ENCODE measurements at regions not wholly inside any gene's neighbourhood (a gene's known extent, or its start where the extent isn't known, plus 50 kb on each side); places are given as distances from the start of the nearest gene placed in this dataset.

DNA sequence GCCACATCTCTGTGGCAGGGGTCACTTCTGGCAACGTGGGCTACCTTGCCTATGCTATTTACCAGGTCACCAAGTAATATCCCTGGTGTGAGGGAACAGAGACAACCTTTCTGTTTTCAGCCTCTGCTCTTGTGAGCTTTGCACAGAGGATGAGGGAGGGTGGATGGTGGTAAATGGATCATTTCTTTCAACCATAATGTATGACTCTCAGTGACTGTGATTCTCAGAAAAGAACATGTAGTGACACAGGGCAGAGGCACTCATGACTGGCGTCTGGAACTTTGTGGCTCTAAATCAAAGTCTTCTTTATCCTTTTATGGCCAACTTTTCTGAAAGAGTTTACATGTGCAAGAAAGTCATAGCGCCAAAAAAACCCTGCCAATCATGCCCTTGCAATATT, 153.5 kb upstream of the USP24 start:
- no peaks in the 10 kb centered on the region for H3K36me3 ChIP-seq (ENCODE audit: insufficient read depth, low read length)
- H3K79me2 ChIP-seq (ENCODE audit: insufficient read depth, low read length): no peaks in the 10 kb centered on the region
- no peak overlapping the region for H3K4me3 ChIP-seq (ENCODE audit: low read depth, low read length, poor library complexity, severe bottlenecking)
- H2AFZ ChIP-seq (ENCODE audit: low read length): no peak overlapping the region
- no peak overlapping the region for H3K4me2 ChIP-seq (ENCODE audit: low read length)
- no peaks in the 10 kb centered on the region for H3K4me1 ChIP-seq (ENCODE audit: insufficient read depth, low read length, severe bottlenecking)
- no peaks in the 10 kb centered on the region for H3K9me3 ChIP-seq (ENCODE audit: low read length)
- H3K27me3 ChIP-seq (ENCODE audit: insufficient read depth, low read length): no peaks in the 10 kb centered on the region
- no peak overlapping the region for H3K9ac ChIP-seq (ENCODE audit: low read length)
- TF ChIP-seq EZH2 (IDR thresholded peaks at IDR 0.05; ENCODE audit: borderline replicate concordance, low read length): no peak
- TF ChIP-seq, protein P1, sequence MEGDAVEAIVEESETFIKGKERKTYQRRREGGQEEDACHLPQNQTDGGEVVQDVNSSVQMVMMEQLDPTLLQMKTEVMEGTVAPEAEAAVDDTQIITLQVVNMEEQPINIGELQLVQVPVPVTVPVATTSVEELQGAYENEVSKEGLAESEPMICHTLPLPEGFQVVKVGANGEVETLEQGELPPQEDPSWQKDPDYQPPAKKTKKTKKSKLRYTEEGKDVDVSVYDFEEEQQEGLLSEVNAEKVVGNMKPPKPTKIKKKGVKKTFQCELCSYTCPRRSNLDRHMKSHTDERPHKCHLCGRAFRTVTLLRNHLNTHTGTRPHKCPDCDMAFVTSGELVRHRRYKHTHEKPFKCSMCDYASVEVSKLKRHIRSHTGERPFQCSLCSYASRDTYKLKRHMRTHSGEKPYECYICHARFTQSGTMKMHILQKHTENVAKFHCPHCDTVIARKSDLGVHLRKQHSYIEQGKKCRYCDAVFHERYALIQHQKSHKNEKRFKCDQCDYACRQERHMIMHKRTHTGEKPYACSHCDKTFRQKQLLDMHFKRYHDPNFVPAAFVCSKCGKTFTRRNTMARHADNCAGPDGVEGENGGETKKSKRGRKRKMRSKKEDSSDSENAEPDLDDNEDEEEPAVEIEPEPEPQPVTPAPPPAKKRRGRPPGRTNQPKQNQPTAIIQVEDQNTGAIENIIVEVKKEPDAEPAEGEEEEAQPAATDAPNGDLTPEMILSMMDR (IDR thresholded peaks at IDR 0.05; ENCODE audit: low read length): no peak
- H3F3A ChIP-seq (ENCODE audit: insufficient read depth, low read length): no peaks in the 10 kb centered on the region
- no peak overlapping the region for H3K27ac ChIP-seq (ENCODE audit: low read depth, low read length, poor library complexity, severe bottlenecking)
- no peaks in the 10 kb centered on the region for H3K9me2 ChIP-seq (ENCODE audit: low read depth, low read length)
- no peaks in the 10 kb centered on the region for H4K20me1 ChIP-seq (ENCODE audit: insufficient read depth, low read length)

DNA sequence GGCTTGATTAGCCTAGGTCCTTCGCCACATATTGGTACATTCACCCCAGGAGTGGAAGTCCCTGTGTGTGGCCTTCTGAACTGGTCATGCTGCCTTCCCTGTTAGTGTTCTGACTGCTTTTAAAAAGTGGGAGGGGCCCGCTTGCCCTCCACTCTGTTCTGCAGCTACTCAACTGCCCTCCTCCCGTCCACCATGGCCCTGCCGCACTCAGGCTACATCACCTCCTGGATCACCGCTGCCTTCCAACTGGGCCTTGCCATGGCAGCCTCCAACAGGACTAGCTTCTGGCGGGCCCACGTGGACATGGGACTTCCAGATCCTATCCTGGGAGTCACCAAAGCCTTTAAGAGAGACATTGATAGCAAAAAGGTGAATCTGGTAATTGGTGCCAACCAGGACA, 152.1 kb upstream of the USP24 start:
- no peak overlapping the region for H3K9ac ChIP-seq (ENCODE audit: low read length)

DNA sequence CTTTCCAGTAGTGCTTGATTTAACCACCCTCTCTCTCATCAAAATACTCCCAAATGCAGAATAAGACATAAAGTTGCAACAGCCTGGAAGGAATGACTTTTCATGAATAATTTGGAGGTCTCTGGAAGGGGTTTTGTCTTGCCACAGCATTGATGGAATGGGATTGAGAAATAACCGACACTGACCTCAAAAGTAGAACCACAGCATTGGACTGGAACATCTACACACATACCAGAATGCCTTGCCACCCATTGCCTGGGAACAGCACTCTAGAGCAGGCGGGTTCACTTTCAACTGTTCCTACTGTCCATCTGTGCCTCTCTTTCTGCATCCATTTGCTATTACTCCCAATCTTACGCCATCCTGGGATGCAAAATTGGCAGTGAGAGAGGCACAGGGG, 149.1 kb upstream of the USP24 start:
- no peak overlapping the region for H3K4me2 ChIP-seq (ENCODE audit: low read length)
- H3K79me2 ChIP-seq (ENCODE audit: insufficient read depth, low read length): no peaks in the 10 kb centered on the region
- H3K36me3 ChIP-seq (ENCODE audit: insufficient read depth, low read length): no peaks in the 10 kb centered on the region
- H3F3A ChIP-seq (ENCODE audit: insufficient read depth, low read length): no peaks in the 10 kb centered on the region
- H3K9ac ChIP-seq (ENCODE audit: low read length): no peak overlapping the region
- no peaks in the 10 kb centered on the region for H3K9me2 ChIP-seq (ENCODE audit: low read depth, low read length)
- H3K9me3 ChIP-seq (ENCODE audit: low read length): no peaks in the 10 kb centered on the region
- TF ChIP-seq, protein P1 (IDR thresholded peaks at IDR 0.05; ENCODE audit: low read length): no peak
- no peak for TF ChIP-seq EZH2 (IDR thresholded peaks at IDR 0.05; ENCODE audit: borderline replicate concordance, low read length)
- no peak overlapping the region for H2AFZ ChIP-seq (ENCODE audit: low read length)
- no peak overlapping the region for H3K27ac ChIP-seq (ENCODE audit: low read depth, low read length, poor library complexity, severe bottlenecking)
- H3K4me1 ChIP-seq (ENCODE audit: insufficient read depth, low read length, severe bottlenecking): no peaks in the 10 kb centered on the region
- no peaks in the 10 kb centered on the region for H3K27me3 ChIP-seq (ENCODE audit: insufficient read depth, low read length)
- H3K4me3 ChIP-seq (ENCODE audit: low read depth, low read length, poor library complexity, severe bottlenecking): no peak overlapping the region
- H4K20me1 ChIP-seq (ENCODE audit: insufficient read depth, low read length): no peaks in the 10 kb centered on the region

More for the DNA sequence above, 152.1 kb upstream of the USP24 start:
- Histone ChIP-seq H3K9me2 (ENCODE audit: low read depth, low read length) (no peaks in the 10 kb centered on the region), H2AFZ (ENCODE audit: low read length) (no peak overlapping the region), H3K27ac (ENCODE audit: low read depth, low read length, poor library complexity, severe bottlenecking) (no peak overlapping the region), H3K4me2 (ENCODE audit: low read length) (no peak overlapping the region), H3K9me3 (ENCODE audit: low read length) (no peaks in the 10 kb centered on the region), H3K4me1 (ENCODE audit: insufficient read depth, low read length, severe bottlenecking) (no peaks in the 10 kb centered on the region), H3K4me3 (ENCODE audit: low read depth, low read length, poor library complexity, severe bottlenecking) (no peak overlapping the region), H3K79me2 (ENCODE audit: insufficient read depth, low read length) (no peaks in the 10 kb centered on the region), H3F3A (ENCODE audit: insufficient read depth, low read length) (no peaks in the 10 kb centered on the region), H3K27me3 (ENCODE audit: insufficient read depth, low read length) (no peaks in the 10 kb centered on the region), H4K20me1 (ENCODE audit: insufficient read depth, low read length) (no peaks in the 10 kb centered on the region), H3K36me3 (ENCODE audit: insufficient read depth, low read length) (no peaks in the 10 kb centered on the region)
- TF ChIP-seq EZH2 (IDR thresholded peaks at IDR 0.05; ENCODE audit: borderline replicate concordance, low read length): no peak
- TF ChIP-seq, protein P1 (IDR thresholded peaks at IDR 0.05; ENCODE audit: low read length): no peak
